Gastrocnemius medialis (tissue), 4 donors: ENCODE measurements at regions not wholly inside any gene's neighbourhood (a gene's known extent, or its start where the extent isn't known, plus 50 kb on each side); places are given as distances from the start of the nearest gene placed in this dataset.
"Not testable (repeated sequence)": the region's sequence is repeated elsewhere in the genome, so short reads cannot be mapped to it uniquely, and the experiment has no call there.

Source experiments
- POLR2A ChIP-seq, 2 donors: fragments of 450-650 bp; IDR thresholded peaks; one replicate each; pipeline ENCODE4 v1.6.1; 2017; ENCODE audit warnings: antibody characterized with exemption in 2 of 2, mild to moderate bottlenecking in 2 of 2, moderate library complexity in 2 of 2
- TF ChIP-seq, protein P1 (sequence below), 5 experiments: fragments of 450-650 bp in 3 of 5; fragments of 200-600 bp in 2 of 5; sonication (generic) in 2 of 5; IDR thresholded peaks in 4 of 5; conservative IDR thresholded peaks in 1 of 5; 1 replicate in 4 of 5; 2 replicates in 1 of 5; pipeline ENCODE4 v1.5.1; 2016 to 2019; ENCODE audit warnings: antibody characterized with exemption in 5 of 5, mild to moderate bottlenecking in 3 of 5, moderate library complexity in 3 of 5

DNA sequence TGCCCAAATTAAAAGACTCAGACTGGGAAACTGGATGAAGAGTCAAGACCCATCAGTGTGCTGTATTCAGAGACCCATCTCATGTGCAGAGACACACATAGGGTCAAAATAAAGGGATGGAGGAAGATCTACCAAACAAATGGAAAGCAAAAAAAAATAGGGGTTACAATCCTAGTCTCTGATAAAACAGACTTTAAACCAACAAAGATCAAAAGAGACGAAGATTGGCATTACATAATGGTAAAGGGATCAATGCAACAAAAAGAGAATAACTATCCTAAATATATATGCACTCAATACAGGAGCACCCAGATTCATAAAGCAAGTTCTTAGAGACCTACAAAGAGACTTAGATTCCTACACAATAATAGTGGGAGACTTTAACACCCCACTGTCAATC is 813.0 kb downstream of the SLC6A15 start:
- TF ChIP-seq, protein P1, sequence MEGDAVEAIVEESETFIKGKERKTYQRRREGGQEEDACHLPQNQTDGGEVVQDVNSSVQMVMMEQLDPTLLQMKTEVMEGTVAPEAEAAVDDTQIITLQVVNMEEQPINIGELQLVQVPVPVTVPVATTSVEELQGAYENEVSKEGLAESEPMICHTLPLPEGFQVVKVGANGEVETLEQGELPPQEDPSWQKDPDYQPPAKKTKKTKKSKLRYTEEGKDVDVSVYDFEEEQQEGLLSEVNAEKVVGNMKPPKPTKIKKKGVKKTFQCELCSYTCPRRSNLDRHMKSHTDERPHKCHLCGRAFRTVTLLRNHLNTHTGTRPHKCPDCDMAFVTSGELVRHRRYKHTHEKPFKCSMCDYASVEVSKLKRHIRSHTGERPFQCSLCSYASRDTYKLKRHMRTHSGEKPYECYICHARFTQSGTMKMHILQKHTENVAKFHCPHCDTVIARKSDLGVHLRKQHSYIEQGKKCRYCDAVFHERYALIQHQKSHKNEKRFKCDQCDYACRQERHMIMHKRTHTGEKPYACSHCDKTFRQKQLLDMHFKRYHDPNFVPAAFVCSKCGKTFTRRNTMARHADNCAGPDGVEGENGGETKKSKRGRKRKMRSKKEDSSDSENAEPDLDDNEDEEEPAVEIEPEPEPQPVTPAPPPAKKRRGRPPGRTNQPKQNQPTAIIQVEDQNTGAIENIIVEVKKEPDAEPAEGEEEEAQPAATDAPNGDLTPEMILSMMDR (IDR thresholded peaks at IDR 0.05 in 4 of 5, conservative IDR thresholded peaks at IDR 0.05 in 1 of 5), result not testable (repeated sequence)
- not testable (repeated sequence) for TF ChIP-seq POLR2A (IDR thresholded peaks at IDR 0.05)
